ENCODE measurements at regions not wholly inside any gene's neighbourhood (a gene's known extent, or its start where the extent isn't known, plus 50 kb on each side); places are given as distances from the start of the nearest gene placed in this dataset.

- no peak for TF ChIP-seq CTCF (conservative IDR thresholded peaks at IDR 0.05; ENCODE audit: low read depth, low read length)
- TF ChIP-seq EZH2phosphoT487 (IDR thresholded peaks at IDR 0.05; ENCODE audit: borderline replicate concordance, low read length) = no peak
- no peak for TF ChIP-seq EZH2 (IDR thresholded peaks at IDR 0.05; ENCODE audit: low read length, unreplicated experiment)
These were observed 529.1 kb downstream of the NPIPA7 start for GRCh38 chr16:16908077-16908476.
